A673 (cell line): ENCODE measurements at regions not wholly inside any gene's neighbourhood (a gene's known extent, or its start where the extent isn't known, plus 50 kb on each side); places are given as distances from the start of the nearest gene placed in this dataset.

Source experiments
- BruUV-seq: library from RNA; stranded (reverse); fragments of 400-500 nt; replicated peaks from 2 replicates; lab custom pipeline; 2021; lab: Mats Ljungman, UMichigan
- CTCF ChIA-PET: fragments of 300-600 bp; sonication (Branson Sonifier 250); formaldehyde crosslinking; loops from one replicate; lab custom pipeline; 2022; ENCODE audit warnings: antibody characterized with exemption; lab: Charles Lee
- POLR2A ChIA-PET: fragments of 300-600 bp; sonication (Branson Sonifier 250); formaldehyde crosslinking; loops from one replicate; lab custom pipeline; 2022; ENCODE audit warnings: antibody characterized with exemption; ENCODE audit not compliant: low non-redundant PET; lab: Charles Lee
- DNase-seq: peaks from one replicate; pipeline ENCODE4 v3.0.0-alpha.2; 2015; ENCODE audit warnings: low spot score
- H3K27ac ChIP-seq: fragments of 200-600 bp; sonication (generic); 2 replicates; pipeline ENCODE4 v1.5.1; 2016; ENCODE audit warnings: mixed run types, low read depth, mild to moderate bottlenecking, mixed read lengths, antibody characterized with exemption, low read length; ENCODE audit not compliant: poor library complexity, severe bottlenecking
- H3K27me3 ChIP-seq: fragments of 200-600 bp; sonication (generic); replicated peaks from 2 replicates; pipeline ENCODE4 v1.6.1; 2017; ENCODE audit warnings: mixed run types, low read depth, mild to moderate bottlenecking, mixed read lengths, antibody characterized with exemption, low read length; ENCODE audit not compliant: insufficient read depth, poor library complexity
- H3K36me3 ChIP-seq: fragments of 200-600 bp; sonication (generic); 2 replicates; pipeline ENCODE4 v1.6.1; 2016; ENCODE audit warnings: mixed run types, mild to moderate bottlenecking, mixed read lengths, antibody characterized with exemption, low read length; ENCODE audit not compliant: insufficient read depth, poor library complexity, severe bottlenecking
- H3K4me1 ChIP-seq: fragments of 200-600 bp; sonication (generic); 2 replicates; pipeline ENCODE4 v1.6.1; 2017; ENCODE audit warnings: mixed run types, mild to moderate bottlenecking, mixed read lengths, antibody characterized with exemption, low read length; ENCODE audit not compliant: insufficient read depth, poor library complexity, severe bottlenecking
- H3K4me3 ChIP-seq: fragments of 200-600 bp; sonication (generic); 2 replicates; pipeline ENCODE4 v1.5.1; 2016; ENCODE audit warnings: low read depth, mixed run types, mild to moderate bottlenecking, mixed read lengths, low read length; ENCODE audit not compliant: poor library complexity, severe bottlenecking
- H3K9me3 ChIP-seq: fragments of 200-600 bp; sonication (generic); 2 replicates; pipeline ENCODE4 v1.6.1; 2016; ENCODE audit warnings: mixed run types, low read depth, mild to moderate bottlenecking, mixed read lengths, antibody characterized with exemption, low read length; ENCODE audit not compliant: poor library complexity, severe bottlenecking
- CTCF ChIP-seq: fragments of 300-800, 200-600 bp; sonication (generic); conservative IDR thresholded peaks from 2 replicates; pipeline ENCODE4 v1.5.1; 2017; ENCODE audit warnings: low read depth, mild to moderate bottlenecking, antibody characterized with exemption, low read length, moderate library complexity, mixed read lengths
- EZH2 ChIP-seq: fragments of 200-600 bp; sonication (generic); IDR thresholded peaks from 2 replicates; pipeline ENCODE4 v1.6.1; 2017; ENCODE audit warnings: borderline replicate concordance, low read depth, mild to moderate bottlenecking, mixed read lengths, antibody characterized with exemption, low read length; ENCODE audit not compliant: poor library complexity, severe bottlenecking
- intact Hi-C: fragments of 100-400 bp; cut with micrococcal nuclease; formaldehyde crosslinking; loops from one replicate; pipeline ENCODE4 v1.10.0; 2022; ENCODE audit not compliant: unreplicated experiment

- CTCF ChIA-PET: no interaction called here
These were observed 428.9 kb upstream of the GNPDA2 start for GRCh38 chr4:45155081-45155777.

GRCh38 chr4:45147866-45148265, 421.5 kb upstream of the GNPDA2 start:
- ChIA-PET CTCF (no interaction called here), POLR2A (no interaction called here)
- TF ChIP-seq EZH2 (no peak), CTCF (no peak)
- H3K36me3 ChIP-seq: no peaks in the 10 kb centered on the region
- DNase-seq: no peak
- H3K4me1 ChIP-seq: no peaks in the 10 kb centered on the region
- no peaks in the 10 kb centered on the region for H3K9me3 ChIP-seq
- intact Hi-C loops: no loop called here
- no TSS peak for BruUV-seq
- H3K4me3 ChIP-seq: no peak overlapping the region
- no peaks in the 10 kb centered on the region for H3K27me3 ChIP-seq
- no peak overlapping the region for H3K27ac ChIP-seq

More at GRCh38 chr4:45155081-45155777, 428.9 kb upstream of the GNPDA2 start:
- H3K36me3 ChIP-seq: no peaks in the 10 kb centered on the region
- POLR2A ChIA-PET: no interaction called here
- DNase-seq: no peak
- no peaks in the 10 kb centered on the region for H3K9me3 ChIP-seq
- no TSS peak for BruUV-seq
- intact Hi-C loops: no loop called here
- no peak overlapping the region for H3K27ac ChIP-seq
- TF ChIP-seq EZH2 (no peak), CTCF (no peak)
- H3K4me1 ChIP-seq: no peaks in the 10 kb centered on the region
- H3K4me3 ChIP-seq: no peak overlapping the region
- H3K27me3 ChIP-seq: no peaks in the 10 kb centered on the region

- no peak for DNase-seq
- Histone ChIP-seq H3K27ac (no peak overlapping the region), H3K4me3 (no peak overlapping the region), H3K27me3 (no peaks in the 10 kb centered on the region), H3K9me3 (no peaks in the 10 kb centered on the region), H3K4me1 (no peaks in the 10 kb centered on the region), H3K36me3 (no peaks in the 10 kb centered on the region)
- ChIA-PET CTCF (no interaction called here), POLR2A (no interaction called here)
- intact Hi-C loops: no loop called here
- BruUV-seq: no TSS peak
- TF ChIP-seq EZH2 (no peak), CTCF (no peak)
These were observed 404.7 kb upstream of the GNPDA2 start for GRCh38 chr4:45131020-45131419.
